NCI-H446 (cell line): ENCODE measurements at regions not wholly inside any gene's neighbourhood (a gene's known extent, or its start where the extent isn't known, plus 50 kb on each side); places are given as distances from the start of the nearest gene placed in this dataset.
A peak's percentile ranks its signal among the peaks of the same experiment; 100 is the strongest.

ENCODE experiments used
- DNase-seq, 2 experiments: peaks; one replicate each; lab custom pipeline; 2025; lab: John Stamatoyannopoulos, UW

GRCh38 chr20:62527781-62528180 is 52.0 kb upstream of the GATA5 start:
- no peak for DNase-seq

- no peak for DNase-seq
Measured at GRCh38 chr20:62528983-62529891, 53.4 kb upstream of the GATA5 start.

- DNase-seq = no peak
Measured at GRCh38 chr20:62529896-62530642, 54.3 kb upstream of the GATA5 start.

- DNase-seq = no peak
Measured at GRCh38 chr20:62530643-62531032, 54.8 kb upstream of the GATA5 start.

GRCh38 chr20:62531046-62531838 is 55.4 kb upstream of the GATA5 start:
- DNase-seq = no peak

GRCh38 chr20:62532921-62533320 is 57.1 kb upstream of the GATA5 start:
- no peak for DNase-seq

- no peak for DNase-seq
Measured at GRCh38 chr20:62533591-62534495, 58.0 kb upstream of the GATA5 start.

- no peak for DNase-seq
Measured at GRCh38 chr20:62534526-62535221, 58.9 kb upstream of the GATA5 start.

GRCh38 chr20:62535282-62535811 is 59.6 kb upstream of the GATA5 start:
- no peak for DNase-seq

GRCh38 chr20:62535964-62536363 is 60.2 kb upstream of the GATA5 start:
- DNase-seq = no peak

- DNase-seq = no peak
Measured at GRCh38 chr20:62536871-62537401, 61.1 kb upstream of the GATA5 start.

GRCh38 chr20:62537649-62538292 is 62.0 kb upstream of the GATA5 start:
- DNase-seq = no peak

GRCh38 chr20:62539198-62540045 is 63.6 kb upstream of the GATA5 start:
- DNase-seq = peak in 1 of 2 experiments; percentile 28

GRCh38 chr20:62540504-62540903 is 64.7 kb upstream of the GATA5 start:
- no peak for DNase-seq

GRCh38 chr20:62542862-62543261 is 67.1 kb upstream of the GATA5 start:
- no peak for DNase-seq

- DNase-seq = no peak
Measured at GRCh38 chr20:62543470-62544302, 67.9 kb upstream of the GATA5 start.

GRCh38 chr20:62544505-62545055 is 68.8 kb upstream of the GATA5 start:
- no peak for DNase-seq
